ENCODE measurements at regions not wholly inside any gene's neighbourhood (a gene's known extent, or its start where the extent isn't known, plus 50 kb on each side); places are given as distances from the start of the nearest gene placed in this dataset.

DNA sequence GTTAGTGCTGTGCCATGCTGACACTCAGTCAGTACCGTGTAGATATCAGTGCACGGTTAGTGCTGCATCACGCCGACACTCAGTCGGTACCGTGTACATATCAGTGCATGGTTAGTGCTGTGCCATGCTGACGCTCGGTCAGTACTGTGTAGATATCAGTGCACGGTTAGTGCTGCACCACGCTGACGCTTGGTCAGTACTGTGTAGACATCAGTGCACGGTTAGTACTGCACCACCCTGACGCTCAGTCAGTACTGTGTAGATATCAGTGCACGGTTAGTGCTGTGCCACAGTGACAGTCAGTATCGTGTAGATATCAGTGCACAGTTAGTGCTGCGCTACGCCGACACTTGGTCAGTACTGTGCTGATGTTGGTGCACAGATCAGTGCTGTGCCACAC lies 102.8 kb upstream of the ZNF469 start:
- intact Hi-C loops (cut with micrococcal nuclease): no loop called here
- H3K4me2 ChIP-seq (ENCODE audit: insufficient read depth, low read length): no peak overlapping the region
- FAIRE-seq (no peak), DNase-seq (ENCODE audit: low read depth, low spot score) (no peak)
- peaks cover 0 to 2% of the 10 kb centered on the region in 2 experiments for H3K27me3 ChIP-seq (ENCODE audit: control insufficient read depth in 2 of 2, insufficient read depth in 2 of 2, low read length in 2 of 2)
- H3K9ac ChIP-seq (replicated peaks; ENCODE audit: extremely low read depth, insufficient read depth, low read length): no peak overlapping the region
- H3K79me2 ChIP-seq (ENCODE audit: control insufficient read depth, insufficient read depth, low read length): no peaks in the 10 kb centered on the region
- CTCF ChIA-PET: no interaction called here
- no peaks in the 10 kb centered on the region for H3K9me1 ChIP-seq (replicated peaks; ENCODE audit: control insufficient read depth, extremely low read depth, insufficient read depth, low read length)
- H3K36me3 ChIP-seq (ENCODE audit: control insufficient read depth in 2 of 2, extremely low read depth in 1 of 2, insufficient read depth in 2 of 2, low read length in 2 of 2): no peaks in the 10 kb centered on the region
- no TSS peak for BruUV-seq (replicated peaks)
- H2AFZ ChIP-seq (ENCODE audit: low read depth, low read length): no peak overlapping the region
- no peaks in the 10 kb centered on the region for H4K20me1 ChIP-seq (replicated peaks; ENCODE audit: control insufficient read depth, extremely low read depth, insufficient read depth, low read length)
- TF ChIP-seq POLR2A (IDR thresholded peaks at IDR 0.05; ENCODE audit: low read depth, low read length): no peak
- no peak for TF ChIP-seq JUN (IDR thresholded peaks at IDR 0.05; ENCODE audit: borderline replicate concordance, insufficient read depth, insufficient read length, low read depth)
- TF ChIP-seq EZH2 (IDR thresholded peaks at IDR 0.05; ENCODE audit: borderline replicate concordance, low read depth, low read length, severe bottlenecking): no peak
- H3K27ac ChIP-seq (ENCODE audit: insufficient read depth, low read depth, low read length): no peak overlapping the region
- no peaks in the 10 kb centered on the region for H3K4me1 ChIP-seq (ENCODE audit: control insufficient read depth, extremely low read depth, insufficient read depth, low read length)
- POLR2A ChIA-PET: no interaction called here
- no peak overlapping the region for H3K4me3 ChIP-seq (replicated peaks in 1 of 3; ENCODE audit: insufficient read depth in 1 of 3, low read depth in 1 of 3, low read length in 3 of 3)
- no peaks in the 10 kb centered on the region for H3K9me3 ChIP-seq (replicated peaks; ENCODE audit: control insufficient read depth, insufficient read depth, low read length)
- dilution Hi-C loops (cut with MboI; ENCODE audit: extremely low pct_ligation_motif_present, low sequenced_read_pairs): no loop called here

DNA sequence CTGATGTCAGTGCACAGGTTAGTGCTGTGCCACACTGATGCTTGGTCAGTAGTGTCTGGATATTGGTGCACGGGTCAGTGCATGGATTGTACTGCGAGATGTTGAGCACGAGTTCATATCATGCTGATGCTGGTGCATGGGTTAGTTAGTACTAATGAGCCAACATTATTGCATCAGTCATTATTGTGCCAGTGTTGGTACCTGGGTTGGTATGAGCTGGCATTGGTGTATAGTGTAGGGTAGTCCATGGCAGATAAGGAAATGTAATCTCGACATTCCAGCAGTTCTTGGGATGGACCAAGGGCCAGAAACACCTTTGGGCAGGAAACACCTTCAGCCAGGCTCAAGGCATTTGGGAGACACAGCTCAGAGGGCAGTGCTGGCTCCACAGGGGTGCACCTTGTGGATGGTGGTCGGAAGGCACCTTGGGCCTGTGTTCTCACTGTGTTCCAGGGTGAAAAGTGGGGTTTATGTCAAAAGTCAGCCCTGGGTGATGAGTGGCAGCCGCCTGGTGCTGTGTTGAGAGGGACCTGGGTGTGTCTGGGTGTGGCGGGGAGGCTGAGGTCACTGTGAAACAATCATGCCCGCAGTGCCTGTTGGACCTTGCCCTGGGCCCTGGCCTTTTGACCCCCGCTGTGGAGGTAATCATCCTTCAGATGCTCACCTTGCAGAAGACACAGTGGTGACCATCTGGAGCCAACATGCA lies 100.7 kb upstream of the ZNF469 start:
- H3K27ac ChIP-seq (ENCODE audit: insufficient read depth, low read depth, low read length): no peak overlapping the region

More for the DNA sequence above, 100.7 kb upstream of the ZNF469 start:
- Histone ChIP-seq H2AFZ (ENCODE audit: low read depth, low read length) (no peak overlapping the region), H3K27me3 (ENCODE audit: control insufficient read depth in 2 of 2, insufficient read depth in 2 of 2, low read length in 2 of 2) (peaks cover 0 to 2% of the 10 kb centered on the region in 2 experiments), H3K9me1 (replicated peaks; ENCODE audit: control insufficient read depth, extremely low read depth, insufficient read depth, low read length) (no peaks in the 10 kb centered on the region), H3K79me2 (ENCODE audit: control insufficient read depth, insufficient read depth, low read length) (no peaks in the 10 kb centered on the region), H3K9me3 (replicated peaks; ENCODE audit: control insufficient read depth, insufficient read depth, low read length) (peaks cover 1% of the 10 kb centered on the region), H4K20me1 (replicated peaks; ENCODE audit: control insufficient read depth, extremely low read depth, insufficient read depth, low read length) (no peaks in the 10 kb centered on the region), H3K4me1 (ENCODE audit: control insufficient read depth, extremely low read depth, insufficient read depth, low read length) (no peaks in the 10 kb centered on the region), H3K36me3 (ENCODE audit: control insufficient read depth in 2 of 2, extremely low read depth in 1 of 2, insufficient read depth in 2 of 2, low read length in 2 of 2) (no peaks in the 10 kb centered on the region), H3K4me3 (replicated peaks in 1 of 3; ENCODE audit: insufficient read depth in 1 of 3, low read depth in 1 of 3, low read length in 3 of 3) (no peak overlapping the region), H3K9ac (replicated peaks; ENCODE audit: extremely low read depth, insufficient read depth, low read length) (no peak overlapping the region), H3K4me2 (ENCODE audit: insufficient read depth, low read length) (no peak overlapping the region)
- ChIA-PET POLR2A (no interaction called here), CTCF (no interaction called here)
- no peak for DNase-seq (ENCODE audit: low read depth, low spot score)
- intact Hi-C loops (cut with micrococcal nuclease) (no loop called here), dilution Hi-C loops (cut with MboI; ENCODE audit: extremely low pct_ligation_motif_present, low sequenced_read_pairs) (no loop called here)
- TF ChIP-seq JUN (IDR thresholded peaks at IDR 0.05; ENCODE audit: borderline replicate concordance, insufficient read depth, insufficient read length, low read depth) (no peak), GATA2 (IDR thresholded peaks at IDR 0.05; ENCODE audit: insufficient read depth, insufficient read length, low read depth, low read length) (no peak), MYC (IDR thresholded peaks at IDR 0.05; ENCODE audit: low read depth, low read length) (no peak), FOS (IDR thresholded peaks at IDR 0.05; ENCODE audit: borderline replicate concordance, insufficient read depth, low read length) (no peak), POLR2A (IDR thresholded peaks at IDR 0.05; ENCODE audit: low read depth, low read length) (no peak), EZH2 (IDR thresholded peaks at IDR 0.05; ENCODE audit: borderline replicate concordance, low read depth, low read length, severe bottlenecking) (no peak), POLR2AphosphoS5 (IDR thresholded peaks at IDR 0.05; ENCODE audit: insufficient read depth, low read depth, low read length) (no peak)
- TF ChIP-seq, protein P1, sequence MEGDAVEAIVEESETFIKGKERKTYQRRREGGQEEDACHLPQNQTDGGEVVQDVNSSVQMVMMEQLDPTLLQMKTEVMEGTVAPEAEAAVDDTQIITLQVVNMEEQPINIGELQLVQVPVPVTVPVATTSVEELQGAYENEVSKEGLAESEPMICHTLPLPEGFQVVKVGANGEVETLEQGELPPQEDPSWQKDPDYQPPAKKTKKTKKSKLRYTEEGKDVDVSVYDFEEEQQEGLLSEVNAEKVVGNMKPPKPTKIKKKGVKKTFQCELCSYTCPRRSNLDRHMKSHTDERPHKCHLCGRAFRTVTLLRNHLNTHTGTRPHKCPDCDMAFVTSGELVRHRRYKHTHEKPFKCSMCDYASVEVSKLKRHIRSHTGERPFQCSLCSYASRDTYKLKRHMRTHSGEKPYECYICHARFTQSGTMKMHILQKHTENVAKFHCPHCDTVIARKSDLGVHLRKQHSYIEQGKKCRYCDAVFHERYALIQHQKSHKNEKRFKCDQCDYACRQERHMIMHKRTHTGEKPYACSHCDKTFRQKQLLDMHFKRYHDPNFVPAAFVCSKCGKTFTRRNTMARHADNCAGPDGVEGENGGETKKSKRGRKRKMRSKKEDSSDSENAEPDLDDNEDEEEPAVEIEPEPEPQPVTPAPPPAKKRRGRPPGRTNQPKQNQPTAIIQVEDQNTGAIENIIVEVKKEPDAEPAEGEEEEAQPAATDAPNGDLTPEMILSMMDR (IDR thresholded peaks at IDR 0.05; ENCODE audit: extremely low read depth in 1 of 2, insufficient read depth in 1 of 2, low read depth in 1 of 2, low read length in 2 of 2): no peak
- TF ChIP-seq, protein P2, sequence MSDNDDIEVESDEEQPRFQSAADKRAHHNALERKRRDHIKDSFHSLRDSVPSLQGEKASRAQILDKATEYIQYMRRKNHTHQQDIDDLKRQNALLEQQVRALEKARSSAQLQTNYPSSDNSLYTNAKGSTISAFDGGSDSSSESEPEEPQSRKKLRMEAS (IDR thresholded peaks at IDR 0.05; ENCODE audit: insufficient read depth, insufficient read length): no peak
- no TSS peak for BruUV-seq (replicated peaks)
- FAIRE-seq: no peak
